ENCODE measurements at regions not wholly inside any gene's neighbourhood (a gene's known extent, or its start where the extent isn't known, plus 50 kb on each side); places are given as distances from the start of the nearest gene placed in this dataset.

DNA sequence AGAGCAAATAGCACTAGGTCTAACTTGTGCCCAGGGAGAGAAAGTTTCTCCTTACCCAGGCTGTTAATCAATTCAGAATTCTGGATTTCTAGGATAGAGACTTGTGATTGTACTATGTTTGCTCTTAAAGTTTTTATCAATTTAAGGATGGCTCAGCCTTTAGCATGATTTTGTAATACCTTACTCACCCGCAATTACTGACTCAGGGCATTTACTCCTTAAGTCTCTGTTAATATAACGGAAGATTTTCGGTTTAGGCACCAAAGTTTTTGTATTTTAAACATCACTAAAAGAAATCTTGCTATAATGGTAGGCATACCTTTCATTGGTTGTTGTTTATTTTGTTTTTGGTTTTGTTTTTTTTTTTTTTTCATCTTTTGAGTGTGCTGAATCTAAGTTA lies 358.2 kb downstream of the RBM43 start:
- TF ChIP-seq, protein P1, sequence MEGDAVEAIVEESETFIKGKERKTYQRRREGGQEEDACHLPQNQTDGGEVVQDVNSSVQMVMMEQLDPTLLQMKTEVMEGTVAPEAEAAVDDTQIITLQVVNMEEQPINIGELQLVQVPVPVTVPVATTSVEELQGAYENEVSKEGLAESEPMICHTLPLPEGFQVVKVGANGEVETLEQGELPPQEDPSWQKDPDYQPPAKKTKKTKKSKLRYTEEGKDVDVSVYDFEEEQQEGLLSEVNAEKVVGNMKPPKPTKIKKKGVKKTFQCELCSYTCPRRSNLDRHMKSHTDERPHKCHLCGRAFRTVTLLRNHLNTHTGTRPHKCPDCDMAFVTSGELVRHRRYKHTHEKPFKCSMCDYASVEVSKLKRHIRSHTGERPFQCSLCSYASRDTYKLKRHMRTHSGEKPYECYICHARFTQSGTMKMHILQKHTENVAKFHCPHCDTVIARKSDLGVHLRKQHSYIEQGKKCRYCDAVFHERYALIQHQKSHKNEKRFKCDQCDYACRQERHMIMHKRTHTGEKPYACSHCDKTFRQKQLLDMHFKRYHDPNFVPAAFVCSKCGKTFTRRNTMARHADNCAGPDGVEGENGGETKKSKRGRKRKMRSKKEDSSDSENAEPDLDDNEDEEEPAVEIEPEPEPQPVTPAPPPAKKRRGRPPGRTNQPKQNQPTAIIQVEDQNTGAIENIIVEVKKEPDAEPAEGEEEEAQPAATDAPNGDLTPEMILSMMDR (conservative IDR thresholded peaks at IDR 0.05), result no peak
- no peak for TF ChIP-seq ZFX (IDR thresholded peaks at IDR 0.05)
- no peak overlapping the region for H3K27ac ChIP-seq

DNA sequence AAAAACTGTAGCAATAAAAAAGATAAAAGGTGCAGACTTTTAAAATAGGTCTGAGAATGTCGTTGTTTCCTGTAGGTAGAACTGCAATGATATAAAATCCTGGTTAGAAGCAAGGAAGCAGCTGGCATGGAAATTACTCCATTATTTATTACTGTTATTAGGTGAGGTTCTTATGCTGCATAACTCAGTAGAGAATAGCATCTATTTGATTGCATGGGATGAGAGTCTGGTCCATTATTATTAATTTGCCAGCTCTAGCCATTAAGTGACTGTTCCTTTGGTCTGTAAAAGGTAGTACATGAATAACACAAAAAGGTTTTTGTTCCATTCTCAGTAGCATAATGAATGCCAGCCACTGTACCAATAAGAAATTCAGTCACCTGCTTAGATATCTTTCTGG lies 358.6 kb downstream of the RBM43 start:
- no peak for TF ChIP-seq ZFX (IDR thresholded peaks at IDR 0.05)
- TF ChIP-seq, protein P1 (conservative IDR thresholded peaks at IDR 0.05), result no peak
- no peak overlapping the region for H3K27ac ChIP-seq

DNA sequence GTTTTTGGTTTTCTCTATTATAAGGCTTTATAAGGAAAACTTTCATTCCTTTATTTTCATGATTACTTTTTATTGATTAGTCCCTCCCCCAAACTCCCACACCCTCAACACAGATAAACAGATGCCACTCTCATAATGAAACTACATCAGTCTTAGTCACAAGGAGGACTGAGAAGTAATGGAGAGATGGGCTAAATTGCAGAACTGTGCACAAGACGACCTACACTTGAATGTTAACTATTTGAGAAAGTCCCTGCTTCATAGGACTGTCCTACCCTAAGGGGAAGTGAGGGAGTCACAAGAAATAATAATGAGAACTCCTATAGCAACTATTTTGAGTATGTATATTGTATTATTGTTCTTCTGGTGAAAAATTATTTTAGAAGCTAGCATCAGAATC lies 360.8 kb downstream of the RBM43 start:
- H3K27ac ChIP-seq, result no peak overlapping the region

GRCh38 chr2:150895968-150896367 lies 365.7 kb downstream of the RBM43 start:
- TF ChIP-seq, protein P1 (conservative IDR thresholded peaks at IDR 0.05), result no peak
- H3K27ac ChIP-seq, result no peak overlapping the region

More for the DNA sequence above, 360.8 kb downstream of the RBM43 start:
- TF ChIP-seq ZFX (IDR thresholded peaks at IDR 0.05), result no peak
- TF ChIP-seq, protein P1 (conservative IDR thresholded peaks at IDR 0.05), result no peak

DNA sequence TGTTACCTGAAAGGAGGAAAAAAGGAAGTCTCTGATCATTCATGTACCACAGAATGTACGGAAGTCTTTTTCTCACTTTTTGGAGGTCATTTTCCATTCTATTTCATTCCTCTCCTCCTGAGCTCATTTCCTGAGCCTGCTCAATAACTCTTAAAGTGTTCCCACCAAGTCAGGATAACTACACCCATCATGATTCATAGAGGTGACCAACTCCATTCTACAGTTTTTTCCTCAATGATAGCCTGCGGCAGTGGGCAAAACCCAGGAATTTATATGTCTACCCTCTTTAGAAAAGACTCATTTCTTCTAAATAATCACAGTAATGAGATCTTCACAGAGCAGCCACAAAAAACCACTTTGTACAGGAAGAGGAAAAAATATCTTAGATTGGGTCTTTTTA lies 372.5 kb downstream of the RBM43 start:
- TF ChIP-seq, protein P1 (conservative IDR thresholded peaks at IDR 0.05), result no peak
- TF ChIP-seq ZFX (IDR thresholded peaks at IDR 0.05), result no peak
- H3K27ac ChIP-seq, result no peak overlapping the region

DNA sequence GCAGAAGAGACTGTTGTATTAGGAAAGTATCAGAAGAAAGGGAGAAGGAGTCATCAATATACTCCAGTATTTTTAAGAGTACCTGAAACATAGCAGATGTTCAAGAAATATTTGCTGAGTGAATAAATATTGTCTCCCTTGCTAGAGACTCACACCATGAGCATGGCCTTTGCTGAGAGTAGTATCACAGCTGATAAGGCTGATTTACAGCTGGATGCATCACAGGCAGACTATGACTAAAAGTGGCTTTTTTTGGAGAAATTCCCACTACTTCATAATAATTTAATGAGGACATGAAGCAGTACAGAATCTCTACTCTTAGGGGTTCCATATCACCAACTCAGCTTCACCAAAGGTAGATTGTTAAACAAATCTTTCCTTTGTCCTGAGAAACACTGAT lies 373.3 kb downstream of the RBM43 start:
- TF ChIP-seq ZFX (IDR thresholded peaks at IDR 0.05), result no peak
- TF ChIP-seq, protein P1 (conservative IDR thresholded peaks at IDR 0.05), result no peak
- no peak overlapping the region for H3K27ac ChIP-seq

DNA sequence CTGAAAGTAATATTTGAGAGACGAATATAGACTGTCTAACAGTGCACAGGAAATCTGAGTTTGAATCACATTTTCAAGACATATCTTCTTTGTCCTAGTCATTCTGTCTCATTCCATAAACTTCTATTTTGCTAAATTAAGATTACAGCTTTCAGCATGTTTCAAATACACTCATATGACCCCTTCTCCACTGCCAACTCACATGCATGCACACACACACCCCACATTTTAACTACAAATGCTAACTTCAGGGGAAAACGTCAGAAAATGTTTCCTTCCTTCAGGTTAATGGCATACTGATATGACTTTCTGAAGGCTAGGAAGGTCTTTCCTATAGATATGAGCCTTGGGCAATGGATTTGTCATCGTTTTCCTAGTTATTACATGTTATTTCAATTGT lies 373.7 kb downstream of the RBM43 start:
- no peak overlapping the region for H3K27ac ChIP-seq
- TF ChIP-seq ZFX (IDR thresholded peaks at IDR 0.05), result no peak
- TF ChIP-seq, protein P1 (conservative IDR thresholded peaks at IDR 0.05), result no peak
